ENCODE measurements at regions not wholly inside any gene's neighbourhood (a gene's known extent, or its start where the extent isn't known, plus 50 kb on each side); places are given as distances from the start of the nearest gene placed in this dataset.

GRCh38 chr11:88402784-88403183, 65.2 kb upstream of the CTSC start:
- TF ChIP-seq, protein P1, sequence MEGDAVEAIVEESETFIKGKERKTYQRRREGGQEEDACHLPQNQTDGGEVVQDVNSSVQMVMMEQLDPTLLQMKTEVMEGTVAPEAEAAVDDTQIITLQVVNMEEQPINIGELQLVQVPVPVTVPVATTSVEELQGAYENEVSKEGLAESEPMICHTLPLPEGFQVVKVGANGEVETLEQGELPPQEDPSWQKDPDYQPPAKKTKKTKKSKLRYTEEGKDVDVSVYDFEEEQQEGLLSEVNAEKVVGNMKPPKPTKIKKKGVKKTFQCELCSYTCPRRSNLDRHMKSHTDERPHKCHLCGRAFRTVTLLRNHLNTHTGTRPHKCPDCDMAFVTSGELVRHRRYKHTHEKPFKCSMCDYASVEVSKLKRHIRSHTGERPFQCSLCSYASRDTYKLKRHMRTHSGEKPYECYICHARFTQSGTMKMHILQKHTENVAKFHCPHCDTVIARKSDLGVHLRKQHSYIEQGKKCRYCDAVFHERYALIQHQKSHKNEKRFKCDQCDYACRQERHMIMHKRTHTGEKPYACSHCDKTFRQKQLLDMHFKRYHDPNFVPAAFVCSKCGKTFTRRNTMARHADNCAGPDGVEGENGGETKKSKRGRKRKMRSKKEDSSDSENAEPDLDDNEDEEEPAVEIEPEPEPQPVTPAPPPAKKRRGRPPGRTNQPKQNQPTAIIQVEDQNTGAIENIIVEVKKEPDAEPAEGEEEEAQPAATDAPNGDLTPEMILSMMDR (IDR thresholded peaks at IDR 0.05), result no peak
- no peak for TF ChIP-seq POLR2A (IDR thresholded peaks at IDR 0.05)

Data from thyroid gland (tissue), 4 donors.